ENCODE measurements at regions not wholly inside any gene's neighbourhood (a gene's known extent, or its start where the extent isn't known, plus 50 kb on each side); places are given as distances from the start of the nearest gene placed in this dataset.

- TF ChIP-seq POLR2A (IDR thresholded peaks at IDR 0.05): no peak
- TF ChIP-seq CTCF (IDR thresholded peaks at IDR 0.05): no peak
- TF ChIP-seq POLR2AphosphoS5 (IDR thresholded peaks at IDR 0.05): no peak
- H3K36me3 ChIP-seq: no peaks in the 10 kb centered on the region
- DNase-seq (ENCODE audit: low spot score): no peak
- intact Hi-C loops (cut with DNase I): no loop called here
- no peak overlapping the region for H3K27ac ChIP-seq
- 62% methylated on average over 2 of the region's 2 CpGs for WGBS
- H3K4me3 ChIP-seq: no peak overlapping the region
- no peaks in the 10 kb centered on the region for H3K27me3 ChIP-seq (replicated peaks; ENCODE audit: insufficient read depth)
- no peaks in the 10 kb centered on the region for H3K9me3 ChIP-seq
- H3K4me1 ChIP-seq (replicated peaks): peaks cover 2% of the 10 kb centered on the region
Measured at GRCh38 chr4:156576946-156577345, 394.7 kb downstream of the PDGFC start.

GRCh38 chr4:156575430-156576073, 396.0 kb downstream of the PDGFC start:
- Histone ChIP-seq H3K4me1 (replicated peaks) (no peaks in the 10 kb centered on the region), H3K36me3 (no peaks in the 10 kb centered on the region), H3K27me3 (replicated peaks; ENCODE audit: insufficient read depth) (no peaks in the 10 kb centered on the region), H3K4me3 (no peak overlapping the region), H3K27ac (no peak overlapping the region), H3K9me3 (no peaks in the 10 kb centered on the region)
- intact Hi-C loops (cut with DNase I): no loop called here
- no peak for TF ChIP-seq POLR2AphosphoS5 (IDR thresholded peaks at IDR 0.05)
- no peak for TF ChIP-seq CTCF (IDR thresholded peaks at IDR 0.05)
- no peak for TF ChIP-seq POLR2A (IDR thresholded peaks at IDR 0.05)
- no peak for DNase-seq (ENCODE audit: low spot score)
- 85% methylated on average over 6 of the region's 6 CpGs for WGBS

- no peaks in the 10 kb centered on the region for H3K9me3 ChIP-seq
- H3K4me1 ChIP-seq (replicated peaks): no peaks in the 10 kb centered on the region
Measured at GRCh38 chr4:156571146-156571545, 400.5 kb downstream of the PDGFC start.

GRCh38 chr4:156569535-156569934, 402.1 kb downstream of the PDGFC start:
- H3K27me3 ChIP-seq (replicated peaks; ENCODE audit: insufficient read depth): no peaks in the 10 kb centered on the region
- H3K4me3 ChIP-seq: no peak overlapping the region
- H3K4me1 ChIP-seq (replicated peaks): no peaks in the 10 kb centered on the region
- TF ChIP-seq POLR2A (IDR thresholded peaks at IDR 0.05) (no peak), CTCF (IDR thresholded peaks at IDR 0.05) (no peak), POLR2AphosphoS5 (IDR thresholded peaks at IDR 0.05) (no peak)
- 86% methylated on average over 2 of the region's 2 CpGs for WGBS
- H3K27ac ChIP-seq: no peak overlapping the region
- intact Hi-C loops (cut with DNase I): no loop called here
- H3K9me3 ChIP-seq: no peaks in the 10 kb centered on the region
- no peaks in the 10 kb centered on the region for H3K36me3 ChIP-seq
- no peak for DNase-seq (ENCODE audit: low spot score)

More at GRCh38 chr4:156571146-156571545, 400.5 kb downstream of the PDGFC start:
- no peak overlapping the region for H3K27ac ChIP-seq
- 74% methylated on average over 5 of the region's 5 CpGs for whole genome bisulfite sequencing
- DNase-seq (ENCODE audit: low spot score): no peak
- no peak overlapping the region for H3K4me3 ChIP-seq
- TF ChIP-seq POLR2A (IDR thresholded peaks at IDR 0.05) (no peak), POLR2AphosphoS5 (IDR thresholded peaks at IDR 0.05) (no peak), CTCF (IDR thresholded peaks at IDR 0.05) (no peak)
- H3K36me3 ChIP-seq: no peaks in the 10 kb centered on the region
- H3K27me3 ChIP-seq (replicated peaks; ENCODE audit: insufficient read depth): no peaks in the 10 kb centered on the region
- intact Hi-C loops (cut with DNase I): no loop called here

- Histone ChIP-seq H3K27ac (no peak overlapping the region), H3K4me1 (replicated peaks) (no peaks in the 10 kb centered on the region), H3K4me3 (no peak overlapping the region), H3K36me3 (no peaks in the 10 kb centered on the region), H3K27me3 (replicated peaks; ENCODE audit: insufficient read depth) (no peaks in the 10 kb centered on the region), H3K9me3 (no peaks in the 10 kb centered on the region)
- TF ChIP-seq POLR2AphosphoS5 (IDR thresholded peaks at IDR 0.05): no peak
- TF ChIP-seq CTCF (IDR thresholded peaks at IDR 0.05): no peak
- TF ChIP-seq POLR2A (IDR thresholded peaks at IDR 0.05): no peak
- intact Hi-C loops (cut with DNase I): no loop called here
- WGBS: 86% methylated on average over 2 of the region's 2 CpGs
- DNase-seq (ENCODE audit: low spot score): no peak
Measured at GRCh38 chr4:156568484-156568883, 403.1 kb downstream of the PDGFC start.

Measured in prostate gland (tissue), 2 donors.